ENCODE measurements at regions not wholly inside any gene's neighbourhood (a gene's known extent, or its start where the extent isn't known, plus 50 kb on each side); places are given as distances from the start of the nearest gene placed in this dataset.
"Not testable (repeated sequence)": the region's sequence is repeated elsewhere in the genome, so short reads cannot be mapped to it uniquely, and the experiment has no call there.

GRCh38 chr2:242010252-242011166, 141.0 kb downstream of the RTP5 start:
- DNase-seq, result not testable (repeated sequence)

GRCh38 chr2:242011167-242011513, 141.6 kb downstream of the RTP5 start:
- no peak for DNase-seq

- no peak for DNase-seq
These were observed 142.0 kb downstream of the RTP5 start for GRCh38 chr2:242011516-242011915.

GRCh38 chr2:242011991-242012764, 142.6 kb downstream of the RTP5 start:
- no peak for DNase-seq

GRCh38 chr2:242012956-242013764, 143.6 kb downstream of the RTP5 start:
- no peak for DNase-seq

- no peak for DNase-seq
These were observed 144.2 kb downstream of the RTP5 start for GRCh38 chr2:242013771-242014170.

GRCh38 chr2:242015108-242016065, 145.9 kb downstream of the RTP5 start:
- no peak for DNase-seq

GRCh38 chr2:242017086-242017485, 147.6 kb downstream of the RTP5 start:
- DNase-seq, result no peak

GRCh38 chr2:242018416-242018815, 148.9 kb downstream of the RTP5 start:
- not testable (repeated sequence) for DNase-seq

GRCh38 chr2:242019344-242019743, 149.8 kb downstream of the RTP5 start:
- no peak for DNase-seq

- DNase-seq, result no peak
These were observed 150.9 kb downstream of the RTP5 start for GRCh38 chr2:242020196-242021004.

- DNase-seq, result no peak
These were observed 153.2 kb downstream of the RTP5 start for GRCh38 chr2:242022550-242023290.

GRCh38 chr2:242024751-242025355, 155.3 kb downstream of the RTP5 start:
- no peak for DNase-seq

GRCh38 chr2:242027676-242028450, 158.3 kb downstream of the RTP5 start:
- DNase-seq, result no peak

- no peak for DNase-seq
These were observed 160.1 kb downstream of the RTP5 start for GRCh38 chr2:242029422-242030225.

- no peak for DNase-seq
These were observed 160.7 kb downstream of the RTP5 start for GRCh38 chr2:242030226-242030575.

- DNase-seq, result no peak
These were observed 161.3 kb downstream of the RTP5 start for GRCh38 chr2:242030858-242031257.

- DNase-seq, result peak; percentile 22
These were observed 162.0 kb downstream of the RTP5 start for GRCh38 chr2:242031481-242032019.

Measured in GF-D8 (cell line).